NCI-H524 (cell line): ENCODE measurements at regions not wholly inside any gene's neighbourhood (a gene's known extent, or its start where the extent isn't known, plus 50 kb on each side); places are given as distances from the start of the nearest gene placed in this dataset.

Experiments used
- DNase-seq, 2 experiments: peaks; one replicate each; lab custom pipeline; 2025; lab: John Stamatoyannopoulos, UW

GRCh38 chr22:25366876-25367466 is 147.5 kb downstream of the CRYBB2 start:
- DNase-seq: no peak

GRCh38 chr22:25367756-25368155 is 148.3 kb downstream of the CRYBB2 start:
- DNase-seq: no peak

- no peak for DNase-seq
Observed at GRCh38 chr22:25368271-25368670, 148.8 kb downstream of the CRYBB2 start.

- no peak for DNase-seq
Observed at GRCh38 chr22:25369041-25369440, 149.6 kb downstream of the CRYBB2 start.

- DNase-seq: no peak
Observed at GRCh38 chr22:25370322-25370721, 150.9 kb downstream of the CRYBB2 start.

GRCh38 chr22:25372000-25372595 is 152.7 kb downstream of the CRYBB2 start:
- no peak for DNase-seq

- no peak for DNase-seq
Observed at GRCh38 chr22:25373961-25374360, 154.5 kb downstream of the CRYBB2 start.

GRCh38 chr22:25374869-25375268 is 155.4 kb downstream of the CRYBB2 start:
- no peak for DNase-seq

GRCh38 chr22:25375683-25376082 is 156.2 kb downstream of the CRYBB2 start:
- DNase-seq: no peak

- no peak for DNase-seq
Observed at GRCh38 chr22:25377699-25378098, 158.3 kb downstream of the CRYBB2 start.

- DNase-seq: no peak
Observed at GRCh38 chr22:25380122-25380747, 160.8 kb downstream of the CRYBB2 start.

- DNase-seq: no peak
Observed at GRCh38 chr22:25382762-25383161, 163.3 kb downstream of the CRYBB2 start.

GRCh38 chr22:25383278-25383820 is 163.9 kb downstream of the CRYBB2 start:
- no peak for DNase-seq

GRCh38 chr22:25383892-25384291 is 164.5 kb downstream of the CRYBB2 start:
- DNase-seq: no peak

GRCh38 chr22:25386538-25386884 is 167.1 kb downstream of the CRYBB2 start:
- DNase-seq: no peak

GRCh38 chr22:25388415-25388814 is 169.0 kb downstream of the CRYBB2 start:
- no peak for DNase-seq

GRCh38 chr22:25388866-25389540 is 169.6 kb downstream of the CRYBB2 start:
- no peak for DNase-seq

- DNase-seq: no peak
Observed at GRCh38 chr22:25389541-25389919, 170.1 kb downstream of the CRYBB2 start.

GRCh38 chr22:25390297-25391240 is 171.1 kb downstream of the CRYBB2 start:
- no peak for DNase-seq

GRCh38 chr22:25392584-25392983 is 171.9 kb upstream of the GRK3 start:
- DNase-seq: no peak

- DNase-seq: no peak
Observed at GRCh38 chr22:25393121-25393805, 171.2 kb upstream of the GRK3 start.
